Stimulated activated CD8-positive, alpha-beta memory T cell treated with anti-CD3 and anti-CD28 coated beads, Interleukin-12 subunit alpha, Interleukin-12 subunit beta, amount 100 ng/mL, for 24 hours (primary cell): ENCODE measurements at regions not wholly inside any gene's neighbourhood (a gene's known extent, or its start where the extent isn't known, plus 50 kb on each side); places are given as distances from the start of the nearest gene placed in this dataset.
"Not testable (repeated sequence)": the region's sequence is repeated elsewhere in the genome, so short reads cannot be mapped to it uniquely, and the experiment has no call there.

Experiments used
- DNase-seq: peaks from one replicate; pipeline ENCODE4 v3.0.0-alpha.2; 2020; ENCODE audit errors: extremely low read depth

GRCh38 chr14:53217316-53217994, 64.3 kb upstream of the DDHD1 start:
- DNase-seq = peak; percentile 46

GRCh38 chr14:53216955-53217315, 63.8 kb upstream of the DDHD1 start:
- not testable (repeated sequence) for DNase-seq

GRCh38 chr14:53216478-53216877, 63.4 kb upstream of the DDHD1 start:
- DNase-seq = not testable (repeated sequence)

GRCh38 chr14:53215101-53215500, 62.0 kb upstream of the DDHD1 start:
- DNase-seq = no peak

DNA sequence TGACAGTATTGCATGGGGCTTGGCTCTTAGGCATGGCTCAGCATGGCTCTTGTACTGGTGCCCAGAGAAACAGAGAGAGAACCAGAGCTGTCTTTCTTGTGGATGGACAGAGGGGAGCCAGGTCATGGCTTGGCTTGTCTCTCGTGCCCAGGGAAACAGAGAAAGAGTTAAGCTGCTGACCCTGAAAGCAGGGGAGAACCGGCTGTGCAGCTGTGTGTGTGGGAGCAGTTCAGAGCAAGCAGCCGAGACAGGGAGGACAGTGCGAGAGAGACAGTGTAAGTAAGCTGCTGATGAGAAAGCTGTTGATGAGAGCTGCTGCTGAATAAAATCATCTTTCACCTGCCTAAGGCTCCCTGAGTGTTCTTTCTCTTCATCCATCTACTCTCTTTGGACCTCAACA, 61.3 kb upstream of the DDHD1 start:
- no peak for DNase-seq

GRCh38 chr14:53213761-53214160, 60.6 kb upstream of the DDHD1 start:
- no peak for DNase-seq

- no peak for DNase-seq
These were observed 56.2 kb upstream of the DDHD1 start for GRCh38 chr14:53209370-53209769.
